ENCODE measurements at regions not wholly inside any gene's neighbourhood (a gene's known extent, or its start where the extent isn't known, plus 50 kb on each side); places are given as distances from the start of the nearest gene placed in this dataset.
"Not testable (repeated sequence)": the region's sequence is repeated elsewhere in the genome, so short reads cannot be mapped to it uniquely, and the experiment has no call there.

DNA sequence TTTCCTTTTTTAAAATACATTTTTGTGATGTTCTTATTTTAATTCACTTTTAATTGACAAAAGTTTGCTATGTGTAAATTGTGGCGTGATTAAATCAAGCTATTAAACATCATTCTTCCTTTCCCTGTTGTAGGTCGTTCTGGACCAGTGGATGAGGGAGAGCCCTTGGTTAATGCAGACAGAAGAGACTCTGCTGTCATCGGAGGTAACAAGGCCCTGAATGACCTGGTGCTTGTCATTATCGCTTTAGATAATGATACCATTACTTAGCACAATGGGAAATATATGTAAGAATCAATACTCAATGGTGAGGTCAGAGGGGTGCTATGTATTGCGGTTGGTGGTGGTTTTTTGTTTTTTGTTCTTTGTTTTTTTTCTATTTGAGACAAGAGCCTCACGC is 296.4 kb upstream of the SPATA31A3 start:
- H3K4me3 ChIP-seq; H3K79me2 ChIP-seq (ENCODE audit: low read depth); H3K27me3 ChIP-seq (ENCODE audit: insufficient read depth, low read depth); H4K20me1 ChIP-seq (ENCODE audit: insufficient read depth); POLR2A ChIA-PET (ENCODE audit: unreplicated experiment); H3K9me2 ChIP-seq (ENCODE audit: insufficient read depth); H3F3A ChIP-seq (ENCODE audit: insufficient read depth, low read depth); BruUV-seq (replicated peaks); H3K4me1 ChIP-seq (replicated peaks; ENCODE audit: insufficient read depth); CTCF ChIA-PET; H3K27ac ChIP-seq; H3K9me3 ChIP-seq (ENCODE audit: insufficient read depth, low read depth); H3K4me2 ChIP-seq; H3K36me3 ChIP-seq (ENCODE audit: low read depth); DNase-seq; intact Hi-C loops (cut with micrococcal nuclease; ENCODE audit: unreplicated experiment); H2AFZ ChIP-seq: not testable (repeated sequence)

DNA sequence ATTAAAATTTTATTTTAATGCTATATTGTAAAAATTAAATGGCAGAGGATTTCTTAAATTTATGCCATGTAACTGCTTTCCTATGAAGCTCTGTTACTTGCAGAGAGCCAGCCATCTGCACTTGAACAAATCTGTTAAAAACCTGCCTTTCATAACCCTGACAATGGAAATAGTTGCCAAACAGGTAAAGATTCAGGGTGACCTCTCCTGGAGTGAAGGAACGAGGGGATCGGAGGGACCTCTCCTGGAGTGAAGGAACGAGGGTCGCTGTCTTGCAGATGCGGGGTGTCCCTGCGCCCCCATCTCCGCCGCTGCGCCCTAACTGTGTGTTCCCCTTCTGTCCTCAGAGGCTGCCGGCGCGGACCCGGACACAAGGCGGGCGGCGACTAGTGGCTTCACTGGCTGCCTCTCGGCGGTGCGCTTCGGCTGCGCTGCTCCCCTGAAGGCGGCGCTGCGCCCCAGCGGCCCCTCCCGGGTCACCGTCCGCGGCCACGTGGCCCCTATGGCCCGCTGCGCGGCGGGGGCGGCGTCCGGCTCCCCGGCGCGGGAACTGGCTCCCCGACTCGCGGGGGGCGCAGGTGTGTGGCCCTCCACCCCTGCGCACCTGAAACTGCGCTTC is 295.9 kb upstream of the SPATA31A3 start:
- H3K36me3 ChIP-seq (ENCODE audit: low read depth); H3K79me2 ChIP-seq (ENCODE audit: low read depth); H3F3A ChIP-seq (ENCODE audit: insufficient read depth, low read depth); H3K9me3 ChIP-seq (ENCODE audit: insufficient read depth, low read depth); H3K27ac ChIP-seq; H3K9me2 ChIP-seq (ENCODE audit: insufficient read depth); CTCF ChIA-PET; BruUV-seq (replicated peaks); POLR2A ChIA-PET (ENCODE audit: unreplicated experiment); intact Hi-C loops (cut with micrococcal nuclease; ENCODE audit: unreplicated experiment); H3K4me2 ChIP-seq; DNase-seq; H2AFZ ChIP-seq; H3K4me3 ChIP-seq; H3K27me3 ChIP-seq (ENCODE audit: insufficient read depth, low read depth); H4K20me1 ChIP-seq (ENCODE audit: insufficient read depth); H3K4me1 ChIP-seq (replicated peaks; ENCODE audit: insufficient read depth): not testable (repeated sequence)

DNA sequence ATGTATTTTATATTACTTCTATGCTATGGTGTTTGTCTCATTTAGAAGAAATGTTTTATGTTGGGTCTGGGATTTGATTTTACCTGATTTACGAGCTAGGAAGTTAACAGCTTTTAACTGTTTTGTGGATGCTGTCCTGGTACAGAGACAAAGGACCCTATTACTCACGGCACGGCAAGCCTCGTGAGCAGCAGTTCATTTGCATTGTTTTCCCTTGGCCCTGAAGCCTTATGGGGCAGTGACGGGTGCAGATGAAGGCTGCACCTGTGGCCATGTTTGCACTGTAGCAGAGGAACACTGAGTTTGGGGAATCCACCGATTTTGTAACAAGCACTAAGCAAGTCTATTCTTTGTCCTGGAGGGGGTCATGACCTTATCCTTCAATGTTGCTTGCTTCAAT is 291.9 kb upstream of the SPATA31A3 start:
- H3K9me3 ChIP-seq (ENCODE audit: insufficient read depth, low read depth); DNase-seq; H3F3A ChIP-seq (ENCODE audit: insufficient read depth, low read depth); H2AFZ ChIP-seq; H3K27me3 ChIP-seq (ENCODE audit: insufficient read depth, low read depth); H3K4me1 ChIP-seq (replicated peaks; ENCODE audit: insufficient read depth); H3K4me2 ChIP-seq; CTCF ChIA-PET; intact Hi-C loops (cut with micrococcal nuclease; ENCODE audit: unreplicated experiment); BruUV-seq (replicated peaks); H3K79me2 ChIP-seq (ENCODE audit: low read depth); H3K4me3 ChIP-seq; H4K20me1 ChIP-seq (ENCODE audit: insufficient read depth); POLR2A ChIA-PET (ENCODE audit: unreplicated experiment); H3K9me2 ChIP-seq (ENCODE audit: insufficient read depth); H3K36me3 ChIP-seq (ENCODE audit: low read depth); H3K27ac ChIP-seq: not testable (repeated sequence)

DNA sequence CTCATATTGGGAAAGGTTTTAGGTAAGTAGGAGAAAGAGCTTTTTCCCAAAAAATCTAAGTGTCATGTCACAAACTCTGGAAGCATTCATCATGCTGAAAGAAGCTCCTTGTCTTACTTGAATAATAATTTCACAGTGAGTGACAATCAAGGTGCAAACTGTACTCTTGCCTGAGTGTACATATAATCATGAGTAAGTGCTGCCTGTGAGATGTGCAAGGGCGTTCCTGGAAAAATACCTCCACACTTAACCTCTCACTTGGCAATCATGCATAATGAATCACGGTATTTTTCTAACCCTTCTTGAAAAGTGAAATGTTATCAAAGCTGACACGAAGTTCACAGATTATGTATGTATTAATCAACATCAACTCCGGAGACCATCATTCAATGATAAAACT is 289.2 kb upstream of the SPATA31A3 start:
- not testable (repeated sequence) for H4K20me1 ChIP-seq (ENCODE audit: insufficient read depth); H3K9me3 ChIP-seq (ENCODE audit: insufficient read depth, low read depth)

DNA sequence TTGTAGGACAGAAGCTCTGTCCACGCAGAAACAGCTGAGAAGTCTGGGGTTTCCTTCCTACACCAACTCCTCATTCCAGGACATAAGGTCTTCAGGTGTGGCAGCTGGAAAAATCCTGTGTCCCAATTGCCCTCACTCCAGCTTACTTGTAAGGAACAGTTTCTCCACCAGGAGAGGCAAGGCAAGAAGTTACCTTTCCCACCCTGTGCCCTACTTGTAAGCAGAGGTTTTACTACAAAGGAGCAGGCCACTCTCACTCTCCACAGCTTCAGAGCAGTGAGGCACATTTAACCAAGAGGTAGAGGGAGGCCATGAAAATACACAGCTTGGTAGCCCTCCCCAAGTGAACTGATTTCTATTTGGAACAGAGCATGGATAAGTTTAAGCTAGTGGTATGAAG is 277.3 kb upstream of the SPATA31A3 start:
- H3K9me2 ChIP-seq (ENCODE audit: insufficient read depth); H3K4me1 ChIP-seq (replicated peaks; ENCODE audit: insufficient read depth); CTCF ChIA-PET; H3K4me3 ChIP-seq; H3K79me2 ChIP-seq (ENCODE audit: low read depth); H3K9me3 ChIP-seq (ENCODE audit: insufficient read depth, low read depth); intact Hi-C loops (cut with micrococcal nuclease; ENCODE audit: unreplicated experiment); H2AFZ ChIP-seq; H3K4me2 ChIP-seq; H3F3A ChIP-seq (ENCODE audit: insufficient read depth, low read depth); H3K27me3 ChIP-seq (ENCODE audit: insufficient read depth, low read depth); POLR2A ChIA-PET (ENCODE audit: unreplicated experiment); BruUV-seq (replicated peaks); H3K27ac ChIP-seq; DNase-seq; H4K20me1 ChIP-seq (ENCODE audit: insufficient read depth); H3K36me3 ChIP-seq (ENCODE audit: low read depth): not testable (repeated sequence)

More for the DNA sequence above, 289.2 kb upstream of the SPATA31A3 start:
- H3K79me2 ChIP-seq (ENCODE audit: low read depth); DNase-seq; H3K36me3 ChIP-seq (ENCODE audit: low read depth); H2AFZ ChIP-seq; H3K27ac ChIP-seq; H3K27me3 ChIP-seq (ENCODE audit: insufficient read depth, low read depth); H3K4me2 ChIP-seq; POLR2A ChIA-PET (ENCODE audit: unreplicated experiment); H3F3A ChIP-seq (ENCODE audit: insufficient read depth, low read depth); CTCF ChIA-PET; H3K4me1 ChIP-seq (replicated peaks; ENCODE audit: insufficient read depth); BruUV-seq (replicated peaks); H3K9me2 ChIP-seq (ENCODE audit: insufficient read depth); intact Hi-C loops (cut with micrococcal nuclease; ENCODE audit: unreplicated experiment); H3K4me3 ChIP-seq: not testable (repeated sequence)

DNA sequence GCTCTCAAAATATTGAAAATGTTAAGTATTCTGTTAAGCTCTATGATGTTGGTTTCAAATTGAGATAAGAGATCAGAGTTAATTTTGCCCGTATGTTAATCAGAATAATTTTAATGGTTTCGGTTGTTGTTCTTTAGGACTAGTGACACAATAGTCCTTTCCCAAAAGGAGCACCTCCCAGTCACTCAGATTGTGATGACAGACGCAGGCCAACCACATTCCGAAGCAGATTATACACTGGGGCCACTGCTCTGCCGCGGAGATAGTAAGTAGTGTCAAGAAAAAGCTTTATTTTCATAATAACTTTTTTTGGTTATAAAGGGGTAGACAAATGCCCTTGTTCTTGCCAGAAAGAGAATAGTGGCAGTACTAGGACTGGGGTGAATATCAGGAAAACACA is 265.5 kb upstream of the SPATA31A3 start:
- H3K4me3 ChIP-seq; H3K79me2 ChIP-seq (ENCODE audit: low read depth); CTCF ChIA-PET; H3K4me1 ChIP-seq (replicated peaks; ENCODE audit: insufficient read depth); DNase-seq; intact Hi-C loops (cut with micrococcal nuclease; ENCODE audit: unreplicated experiment); H3K27ac ChIP-seq; H3K9me2 ChIP-seq (ENCODE audit: insufficient read depth); POLR2A ChIA-PET (ENCODE audit: unreplicated experiment); H3F3A ChIP-seq (ENCODE audit: insufficient read depth, low read depth); H4K20me1 ChIP-seq (ENCODE audit: insufficient read depth); H3K27me3 ChIP-seq (ENCODE audit: insufficient read depth, low read depth); H2AFZ ChIP-seq; BruUV-seq (replicated peaks); H3K9me3 ChIP-seq (ENCODE audit: insufficient read depth, low read depth); H3K36me3 ChIP-seq (ENCODE audit: low read depth); H3K4me2 ChIP-seq: not testable (repeated sequence)

DNA sequence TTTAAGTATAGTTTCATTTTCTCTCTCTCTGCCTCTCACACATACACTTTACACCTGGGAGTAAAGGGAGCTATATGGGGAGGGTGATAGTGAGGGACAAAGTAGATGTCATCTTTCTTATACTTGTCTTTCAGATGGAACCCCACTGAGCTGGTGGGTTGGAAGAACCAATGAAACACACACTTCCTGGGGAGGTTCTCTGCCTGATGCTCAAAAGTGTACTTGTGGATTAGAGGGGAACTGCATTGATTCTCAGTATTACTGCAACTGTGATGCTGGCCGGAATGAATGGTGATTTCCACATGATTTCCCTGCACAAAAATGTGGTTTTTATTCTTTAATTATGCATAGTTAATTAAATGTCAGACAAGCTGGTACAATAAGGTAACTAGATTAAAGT is 256.6 kb upstream of the SPATA31A3 start:
- H4K20me1 ChIP-seq (ENCODE audit: insufficient read depth); H3K4me1 ChIP-seq (replicated peaks; ENCODE audit: insufficient read depth); H2AFZ ChIP-seq; H3K9me2 ChIP-seq (ENCODE audit: insufficient read depth); DNase-seq; H3K79me2 ChIP-seq (ENCODE audit: low read depth); H3K4me3 ChIP-seq; intact Hi-C loops (cut with micrococcal nuclease; ENCODE audit: unreplicated experiment); H3K9me3 ChIP-seq (ENCODE audit: insufficient read depth, low read depth); H3F3A ChIP-seq (ENCODE audit: insufficient read depth, low read depth); H3K36me3 ChIP-seq (ENCODE audit: low read depth); H3K4me2 ChIP-seq; H3K27ac ChIP-seq; CTCF ChIA-PET; BruUV-seq (replicated peaks); POLR2A ChIA-PET (ENCODE audit: unreplicated experiment); H3K27me3 ChIP-seq (ENCODE audit: insufficient read depth, low read depth): not testable (repeated sequence)

DNA sequence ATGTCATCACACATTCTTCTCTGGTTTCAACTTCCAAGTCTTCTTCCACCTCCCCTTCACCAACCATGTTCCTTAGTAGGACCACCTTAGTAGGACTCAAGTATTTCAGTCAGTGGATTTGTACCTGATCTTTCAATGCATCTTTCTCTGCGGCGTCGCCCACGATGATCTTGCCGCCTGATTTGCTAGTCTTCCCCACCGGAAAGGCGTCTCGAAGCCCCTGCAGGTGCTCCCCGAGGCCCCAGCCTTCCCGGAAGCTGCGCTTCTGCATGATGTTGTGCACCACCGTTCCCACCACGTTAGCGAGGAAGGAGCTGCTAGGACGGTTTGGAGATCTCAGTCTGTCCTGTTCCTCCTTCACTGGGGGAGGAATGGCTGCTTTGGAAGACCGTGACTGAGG is 219.7 kb upstream of the SPATA31A3 start:
- H3K27me3 ChIP-seq (ENCODE audit: insufficient read depth, low read depth); POLR2A ChIA-PET (ENCODE audit: unreplicated experiment); H3K9me2 ChIP-seq (ENCODE audit: insufficient read depth); CTCF ChIA-PET; H3K4me3 ChIP-seq; DNase-seq; H4K20me1 ChIP-seq (ENCODE audit: insufficient read depth); H2AFZ ChIP-seq; H3K4me2 ChIP-seq; H3F3A ChIP-seq (ENCODE audit: insufficient read depth, low read depth); H3K79me2 ChIP-seq (ENCODE audit: low read depth); intact Hi-C loops (cut with micrococcal nuclease; ENCODE audit: unreplicated experiment); H3K4me1 ChIP-seq (replicated peaks; ENCODE audit: insufficient read depth); H3K27ac ChIP-seq; H3K9me3 ChIP-seq (ENCODE audit: insufficient read depth, low read depth); BruUV-seq (replicated peaks); H3K36me3 ChIP-seq (ENCODE audit: low read depth): not testable (repeated sequence)
